GM18498 (cell line): ENCODE measurements at regions not wholly inside any gene's neighbourhood (a gene's known extent, or its start where the extent isn't known, plus 50 kb on each side); places are given as distances from the start of the nearest gene placed in this dataset.

Source experiments
- ATAC-seq: cut with Tn5 transposase; IDR thresholded peaks from one replicate; pipeline ENCODE4 v1.9.1; 2021; ENCODE audit warnings: mild to moderate bottlenecking, moderate library complexity; ENCODE audit not compliant: unreplicated experiment

GRCh38 chr3:13249664-13250390 lies 170.3 kb downstream of the NUP210 start:
- ATAC-seq, result no peak

DNA sequence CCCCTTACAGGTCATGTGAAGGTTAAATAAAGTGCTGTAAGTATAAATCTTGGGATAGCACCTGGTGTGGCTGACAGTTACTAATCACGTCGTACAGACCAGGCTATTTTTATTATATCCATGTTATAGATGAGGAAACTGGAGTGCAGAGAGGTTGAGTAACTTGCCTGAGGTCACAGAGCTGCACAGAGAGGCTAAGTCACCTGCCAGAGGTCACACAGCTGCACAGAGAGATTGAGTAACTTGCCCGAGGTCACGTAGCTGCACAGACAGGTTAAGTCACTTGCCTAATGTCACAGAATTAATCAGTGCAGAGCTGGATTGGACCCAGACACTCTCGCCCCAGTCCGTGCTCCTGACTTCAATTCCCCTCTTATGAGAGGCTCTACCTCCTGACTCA lies 171.5 kb downstream of the NUP210 start:
- ATAC-seq, result no peak

DNA sequence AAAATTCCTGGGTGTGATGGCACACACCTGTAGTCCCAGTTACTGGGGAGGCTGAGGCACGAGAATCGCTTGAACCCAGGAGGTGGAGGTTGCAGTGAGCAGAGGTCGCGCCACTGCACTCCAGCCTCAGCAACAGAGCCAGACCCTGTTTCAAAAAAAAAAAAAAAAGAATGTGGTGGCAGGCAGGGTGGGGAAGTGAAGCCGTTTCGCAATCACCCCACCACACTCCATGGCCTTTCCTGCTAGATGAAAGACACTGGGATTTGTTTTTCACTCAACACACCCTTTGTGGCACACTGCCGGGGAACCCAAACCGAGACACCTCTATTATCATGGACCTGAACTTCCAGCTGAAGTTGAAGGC lies 172.4 kb upstream of the IQSEC1 start:
- ATAC-seq, result no peak

GRCh38 chr3:13243586-13243985 lies 170.4 kb upstream of the IQSEC1 start:
- no peak for ATAC-seq

DNA sequence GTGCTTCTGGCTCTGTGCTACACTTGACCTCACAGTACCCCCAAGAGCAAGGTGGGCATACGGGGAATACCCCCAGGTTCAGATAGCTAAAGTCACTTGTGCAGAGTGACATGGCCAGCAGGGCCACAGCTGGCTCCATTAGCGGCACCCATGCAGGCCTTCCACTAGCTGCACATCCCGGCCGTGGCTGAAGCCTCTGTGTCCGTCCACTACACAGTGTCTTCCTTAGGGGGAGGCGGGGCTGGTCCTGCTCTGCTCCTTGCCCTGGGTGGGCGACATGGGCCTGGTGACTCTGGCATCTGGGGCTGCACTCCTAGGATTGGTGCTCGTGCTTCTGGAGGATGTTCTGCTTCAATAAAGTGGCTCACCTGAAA lies 169.1 kb upstream of the IQSEC1 start:
- no peak for ATAC-seq

- no peak for ATAC-seq
Observed at GRCh38 chr3:13241621-13242363, 168.6 kb upstream of the IQSEC1 start.

- no peak for ATAC-seq
Observed at GRCh38 chr3:13240928-13241618, 167.8 kb upstream of the IQSEC1 start.

- no peak for ATAC-seq
Observed at GRCh38 chr3:13239467-13239760, 166.2 kb upstream of the IQSEC1 start.

GRCh38 chr3:13238687-13239466 lies 165.6 kb upstream of the IQSEC1 start:
- no peak for ATAC-seq

- no peak for ATAC-seq
Observed at GRCh38 chr3:13237776-13238490, 164.7 kb upstream of the IQSEC1 start.

DNA sequence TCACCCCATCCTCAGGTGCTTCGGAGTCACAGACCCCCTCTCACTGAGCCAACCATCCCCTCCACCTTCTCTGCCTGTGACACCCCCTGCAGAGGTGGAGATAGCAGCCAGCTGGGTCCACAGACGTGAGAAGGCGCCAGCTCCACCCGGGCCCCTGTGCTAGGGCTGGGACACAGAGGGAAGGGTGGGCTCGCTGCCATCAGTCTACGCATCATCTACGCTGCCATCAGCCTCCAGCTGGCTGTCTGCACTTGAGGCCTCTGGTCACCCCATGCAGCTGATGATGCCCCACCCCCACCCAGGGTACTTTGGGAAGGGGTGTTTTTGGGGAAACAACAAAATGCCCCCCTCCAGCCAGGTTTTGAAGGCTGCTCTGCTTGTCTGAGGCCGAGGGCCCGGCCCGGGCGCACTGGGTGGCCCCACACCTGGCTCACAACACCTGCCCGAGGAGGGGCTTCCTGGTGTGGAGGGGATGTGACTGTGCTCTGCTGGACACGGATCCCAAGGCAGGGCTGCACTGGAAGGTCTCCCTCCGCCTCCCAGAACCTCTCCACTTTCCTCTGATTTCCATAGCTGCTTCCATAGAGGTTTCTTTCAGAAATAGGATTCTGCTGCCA lies 163.4 kb upstream of the IQSEC1 start:
- no peak for ATAC-seq

GRCh38 chr3:13235897-13236296 lies 162.7 kb upstream of the IQSEC1 start:
- no peak for ATAC-seq

DNA sequence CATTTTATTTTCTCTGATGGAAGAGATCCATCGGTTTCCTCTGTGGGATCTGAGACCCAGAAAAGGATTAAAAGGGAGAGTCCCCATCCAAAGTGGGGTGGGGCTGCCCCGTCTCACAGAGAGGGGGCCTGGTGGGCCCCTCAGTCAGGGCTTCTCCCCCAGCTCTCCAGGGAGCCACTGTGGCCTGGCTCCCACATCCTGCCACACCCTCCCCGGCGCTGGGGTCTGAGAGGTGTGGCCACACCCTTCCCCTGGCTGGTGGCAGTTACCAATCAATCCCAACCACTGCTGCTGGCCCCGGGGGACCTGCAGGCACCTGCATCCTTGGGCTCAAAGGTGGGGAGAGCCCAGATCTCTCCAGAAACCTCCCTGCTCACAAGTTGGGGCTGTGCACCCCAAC lies 161.8 kb upstream of the IQSEC1 start:
- ATAC-seq, result no peak

- ATAC-seq, result no peak
Observed at GRCh38 chr3:13234666-13235065, 161.4 kb upstream of the IQSEC1 start.

DNA sequence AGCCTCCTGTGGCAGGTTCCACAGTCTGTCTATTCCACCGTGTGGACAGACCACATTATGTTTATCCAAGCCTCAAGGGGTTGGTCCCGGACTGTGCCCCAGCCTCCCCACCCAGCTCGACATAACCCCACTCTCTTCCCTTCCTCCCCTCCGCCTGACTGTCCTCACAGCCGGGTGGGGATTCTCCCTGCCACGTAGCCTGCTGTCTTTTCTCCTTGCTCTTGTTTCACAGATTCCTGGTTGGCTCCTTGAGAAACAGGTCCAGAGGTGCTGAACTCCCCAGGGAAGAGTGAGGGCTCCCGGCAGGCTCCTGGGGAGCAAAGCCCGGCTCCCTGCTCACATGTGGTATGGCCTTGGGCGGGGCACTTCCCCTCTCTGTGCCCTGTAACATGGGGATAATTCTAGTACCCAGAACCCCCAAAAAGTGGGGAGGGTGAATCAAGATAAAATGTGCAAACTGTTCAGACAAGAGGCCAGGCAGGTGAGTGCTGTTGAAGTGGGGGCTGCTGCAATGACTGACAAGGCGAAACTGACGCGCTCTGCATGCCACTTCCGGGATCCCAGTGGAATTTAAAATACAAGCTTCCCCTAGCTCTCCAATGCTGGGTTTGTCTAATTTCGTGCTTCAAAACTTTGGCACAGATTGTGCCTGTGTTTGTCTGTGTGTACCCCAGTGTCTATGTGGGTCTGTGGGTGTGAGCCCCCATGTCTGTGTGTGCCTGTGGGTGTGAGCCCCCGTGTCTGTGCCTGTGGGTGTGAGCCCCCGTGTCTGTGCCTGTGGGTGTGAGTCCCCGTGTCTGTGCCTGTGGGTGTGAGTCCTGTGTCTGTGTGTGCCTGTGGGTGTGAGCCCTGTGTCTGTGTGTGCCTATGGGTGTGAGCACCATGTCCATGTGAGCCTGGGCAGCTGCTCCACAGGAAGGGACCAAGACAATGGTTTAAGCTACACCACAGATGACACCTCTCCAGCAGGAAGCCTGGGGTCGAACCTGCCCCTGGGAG lies 160.6 kb upstream of the IQSEC1 start:
- ATAC-seq, result no peak

DNA sequence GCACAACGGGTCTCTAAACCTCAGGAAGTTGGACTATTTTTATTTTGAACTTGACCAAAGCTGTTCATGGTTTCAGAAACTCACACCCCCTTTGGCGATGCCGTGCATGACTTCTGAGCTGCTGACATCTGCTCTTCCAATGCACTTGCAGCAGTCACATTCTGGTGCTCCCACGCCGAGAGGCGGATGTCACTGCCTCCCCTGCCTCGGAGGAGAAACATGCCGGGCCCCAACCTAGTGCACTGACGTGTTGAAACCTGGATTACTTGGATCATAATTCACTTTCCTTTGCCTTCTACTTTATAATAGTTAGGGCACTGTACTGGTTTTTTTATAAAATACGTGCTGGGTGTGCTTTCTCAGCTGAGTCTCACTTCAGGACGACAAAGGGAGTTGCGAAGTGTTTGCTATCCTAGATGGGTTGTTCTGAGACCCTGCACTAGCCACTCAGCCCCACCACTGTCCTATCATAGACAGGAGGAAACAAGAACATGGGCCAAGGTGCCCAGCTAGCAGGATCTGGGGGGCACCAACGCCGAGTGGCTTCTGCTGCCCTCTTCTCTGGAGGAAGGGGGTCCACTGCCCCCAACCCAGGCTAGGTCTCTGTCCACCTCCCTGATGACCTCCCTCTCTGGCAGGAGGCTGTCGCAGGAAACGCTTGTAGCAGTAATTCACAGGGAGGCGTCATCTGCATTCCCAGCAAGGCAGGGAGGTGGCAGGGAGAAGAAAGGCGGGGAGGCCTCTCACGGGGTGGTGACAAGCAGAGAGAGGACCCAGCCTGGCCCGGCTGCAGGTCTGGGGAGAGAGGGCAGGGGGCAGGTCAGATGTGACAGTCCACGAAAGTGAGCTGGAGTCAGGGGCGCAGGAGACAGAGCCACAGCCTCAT lies 158.8 kb upstream of the IQSEC1 start:
- ATAC-seq, result no peak

DNA sequence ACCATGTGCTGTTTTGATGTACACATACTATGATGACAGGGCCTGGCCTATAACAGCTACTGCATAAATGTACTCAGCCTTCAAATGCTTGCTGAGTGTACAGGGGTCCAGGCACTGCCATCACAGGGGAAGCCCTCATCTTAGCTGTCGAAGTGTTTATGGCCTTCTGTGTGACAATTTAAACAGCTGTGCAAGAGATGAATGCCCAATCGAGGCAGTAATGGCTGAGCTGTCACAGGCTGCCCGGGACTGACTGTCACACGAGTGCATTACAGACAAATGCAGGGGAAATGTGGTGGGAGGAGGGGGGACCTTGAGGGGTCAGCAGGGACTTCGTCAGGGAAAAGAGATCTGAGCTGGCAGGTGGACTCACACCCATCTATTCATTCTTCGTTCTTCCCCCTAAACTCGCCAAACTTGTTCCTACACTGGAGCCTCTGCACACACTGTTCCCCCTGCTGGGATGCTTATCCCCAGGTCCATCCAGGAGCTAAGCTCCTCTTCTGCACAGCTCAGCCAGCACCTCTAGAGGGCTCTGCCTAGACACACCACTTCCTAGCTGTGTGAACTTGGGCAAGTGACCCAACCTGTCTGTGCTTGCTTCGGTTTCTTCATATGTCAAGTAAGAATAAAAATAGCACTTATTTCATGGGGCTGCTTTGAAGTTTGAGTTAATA lies 156.2 kb upstream of the IQSEC1 start:
- ATAC-seq, result peak; percentile 54

GRCh38 chr3:13228584-13228983 lies 155.4 kb upstream of the IQSEC1 start:
- no peak for ATAC-seq
